Endothelial cell (in vitro differentiated cells): ENCODE measurements at regions not wholly inside any gene's neighbourhood (a gene's known extent, or its start where the extent isn't known, plus 50 kb on each side); places are given as distances from the start of the nearest gene placed in this dataset.

ENCODE experiments used
- DNase-seq: peaks from one replicate; pipeline ENCODE4 v3.0.0; 2021; ENCODE audit warnings: low spot score
- H3K27ac Mint-ChIP-seq: one replicate; pipeline ENCODE4 v1.8.0; 2021; ENCODE audit warnings: mixed read lengths, inconsistent platforms; ENCODE audit not compliant: unreplicated experiment
- H3K27me3 Mint-ChIP-seq: one replicate; pipeline ENCODE4 v1.8.0; 2021; ENCODE audit warnings: mild to moderate bottlenecking, moderate library complexity, mixed read lengths, inconsistent platforms; ENCODE audit not compliant: unreplicated experiment
- H3K36me3 Mint-ChIP-seq: one replicate; pipeline ENCODE4 v1.8.0; 2021; ENCODE audit warnings: mild to moderate bottlenecking, low read depth, mixed read lengths, inconsistent platforms; ENCODE audit not compliant: unreplicated experiment
- H3K4me1 Mint-ChIP-seq: one replicate; pipeline ENCODE4 v1.8.0; 2021; ENCODE audit warnings: mild to moderate bottlenecking, mixed read lengths, inconsistent platforms; ENCODE audit not compliant: unreplicated experiment
- H3K4me3 Mint-ChIP-seq: one replicate; pipeline ENCODE4 v1.8.0; 2021; ENCODE audit warnings: mild to moderate bottlenecking, mixed read lengths, inconsistent platforms; ENCODE audit not compliant: unreplicated experiment
- H3K9me3 Mint-ChIP-seq: one replicate; pipeline ENCODE4 v1.8.0; 2021; ENCODE audit warnings: mixed read lengths, inconsistent platforms; ENCODE audit not compliant: unreplicated experiment
- TF ChIP-seq, protein P1 (sequence below): fragments of 200-600 bp; sonication (generic); IDR thresholded peaks from one replicate; pipeline ENCODE4 v1.5.0; 2021; ENCODE audit warnings: antibody characterized with exemption; ENCODE audit not compliant: unreplicated experiment

DNA sequence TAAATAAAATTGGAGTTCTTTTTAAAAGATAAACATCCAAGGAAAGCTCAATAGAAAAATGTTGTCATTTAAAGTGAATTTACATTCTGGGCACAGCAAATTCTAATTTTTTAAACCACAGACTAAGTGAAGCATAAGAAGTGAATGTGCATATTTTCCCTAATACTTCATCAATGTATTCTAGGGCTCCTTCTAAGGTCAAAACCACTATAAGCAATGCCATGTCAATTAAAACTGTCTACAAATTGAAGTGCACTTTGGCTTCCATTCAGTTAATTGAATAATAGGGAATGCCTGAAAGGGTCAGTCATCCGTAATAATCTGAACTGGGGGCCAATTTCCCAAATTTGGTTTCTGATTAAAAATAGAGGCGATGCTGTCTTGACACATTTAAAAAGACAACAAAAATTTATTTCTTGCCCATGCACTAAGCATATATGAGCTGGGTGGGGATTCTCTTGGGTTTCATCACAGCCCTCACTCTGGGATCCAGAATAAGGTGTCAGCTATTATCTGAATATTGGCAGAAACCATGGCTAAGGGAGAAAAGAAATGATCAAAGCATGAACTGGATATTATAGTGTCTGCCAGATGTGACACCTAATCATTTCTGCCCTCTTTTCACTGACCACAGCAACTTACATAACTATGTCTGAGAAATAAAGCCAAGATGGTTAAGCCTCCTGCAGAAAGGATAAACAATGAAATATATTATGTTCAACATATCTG is 660.6 kb upstream of the B3GALT2 start:
- no peaks in the 10 kb centered on the region for H3K4me1 Mint-ChIP-seq

DNA sequence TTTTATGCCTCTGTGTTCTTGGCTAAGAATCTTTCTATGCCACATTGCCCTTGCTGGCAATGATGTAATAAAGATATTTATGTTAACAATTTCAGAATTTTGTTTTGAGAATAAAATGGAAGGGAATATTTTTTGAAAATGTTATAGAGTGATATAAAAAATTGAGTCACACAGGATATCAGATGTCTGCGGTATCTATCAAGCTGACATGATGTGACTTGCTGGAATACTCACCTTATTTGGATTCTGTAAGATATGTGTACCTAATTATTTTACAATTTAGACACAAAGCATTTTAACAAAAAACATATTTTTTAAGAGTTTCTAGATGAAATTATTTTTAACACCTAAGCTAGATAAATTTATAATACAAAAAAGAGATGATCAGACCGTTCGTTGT is 660.0 kb upstream of the B3GALT2 start:
- Mint-ChIP-seq H3K9me3 (no peaks in the 10 kb centered on the region), H3K27ac (no peak overlapping the region), H3K4me3 (no peak overlapping the region), H3K4me1 (no peaks in the 10 kb centered on the region), H3K36me3 (no peaks in the 10 kb centered on the region), H3K27me3 (no peaks in the 10 kb centered on the region)
- TF ChIP-seq, protein P1, sequence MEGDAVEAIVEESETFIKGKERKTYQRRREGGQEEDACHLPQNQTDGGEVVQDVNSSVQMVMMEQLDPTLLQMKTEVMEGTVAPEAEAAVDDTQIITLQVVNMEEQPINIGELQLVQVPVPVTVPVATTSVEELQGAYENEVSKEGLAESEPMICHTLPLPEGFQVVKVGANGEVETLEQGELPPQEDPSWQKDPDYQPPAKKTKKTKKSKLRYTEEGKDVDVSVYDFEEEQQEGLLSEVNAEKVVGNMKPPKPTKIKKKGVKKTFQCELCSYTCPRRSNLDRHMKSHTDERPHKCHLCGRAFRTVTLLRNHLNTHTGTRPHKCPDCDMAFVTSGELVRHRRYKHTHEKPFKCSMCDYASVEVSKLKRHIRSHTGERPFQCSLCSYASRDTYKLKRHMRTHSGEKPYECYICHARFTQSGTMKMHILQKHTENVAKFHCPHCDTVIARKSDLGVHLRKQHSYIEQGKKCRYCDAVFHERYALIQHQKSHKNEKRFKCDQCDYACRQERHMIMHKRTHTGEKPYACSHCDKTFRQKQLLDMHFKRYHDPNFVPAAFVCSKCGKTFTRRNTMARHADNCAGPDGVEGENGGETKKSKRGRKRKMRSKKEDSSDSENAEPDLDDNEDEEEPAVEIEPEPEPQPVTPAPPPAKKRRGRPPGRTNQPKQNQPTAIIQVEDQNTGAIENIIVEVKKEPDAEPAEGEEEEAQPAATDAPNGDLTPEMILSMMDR, result no peak
- no peak for DNase-seq

More for the DNA sequence above, 660.6 kb upstream of the B3GALT2 start:
- no peak overlapping the region for H3K27ac Mint-ChIP-seq
- no peaks in the 10 kb centered on the region for H3K9me3 Mint-ChIP-seq
- no peak for DNase-seq
- H3K36me3 Mint-ChIP-seq, result no peaks in the 10 kb centered on the region
- TF ChIP-seq, protein P1, result no peak
- H3K4me3 Mint-ChIP-seq, result no peak overlapping the region
- no peaks in the 10 kb centered on the region for H3K27me3 Mint-ChIP-seq

DNA sequence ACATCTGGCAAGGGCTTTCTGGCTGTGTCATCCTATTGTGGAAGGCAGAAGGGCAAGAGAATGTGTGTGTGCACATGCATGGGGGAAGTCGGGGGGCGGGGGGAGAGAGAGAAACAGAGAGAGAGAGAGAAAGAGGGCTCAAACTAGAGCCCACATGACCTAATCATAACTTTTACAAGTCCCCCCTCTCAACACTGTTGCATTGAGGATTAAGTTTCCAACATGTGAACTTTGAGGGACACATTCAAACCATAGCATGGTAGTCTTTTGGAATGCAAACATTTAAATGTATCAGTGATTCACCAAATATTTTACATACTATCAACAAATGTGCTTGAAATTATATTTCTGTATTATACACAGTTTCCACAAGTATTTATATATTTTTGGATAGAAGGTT is 655.4 kb upstream of the B3GALT2 start:
- H3K9me3 Mint-ChIP-seq, result no peaks in the 10 kb centered on the region
- TF ChIP-seq, protein P1, result no peak
- no peak overlapping the region for H3K4me3 Mint-ChIP-seq
- H3K36me3 Mint-ChIP-seq, result no peaks in the 10 kb centered on the region
- peaks cover 2% of the 10 kb centered on the region for H3K27me3 Mint-ChIP-seq
- no peak for DNase-seq
- no peak overlapping the region for H3K27ac Mint-ChIP-seq
- no peaks in the 10 kb centered on the region for H3K4me1 Mint-ChIP-seq

DNA sequence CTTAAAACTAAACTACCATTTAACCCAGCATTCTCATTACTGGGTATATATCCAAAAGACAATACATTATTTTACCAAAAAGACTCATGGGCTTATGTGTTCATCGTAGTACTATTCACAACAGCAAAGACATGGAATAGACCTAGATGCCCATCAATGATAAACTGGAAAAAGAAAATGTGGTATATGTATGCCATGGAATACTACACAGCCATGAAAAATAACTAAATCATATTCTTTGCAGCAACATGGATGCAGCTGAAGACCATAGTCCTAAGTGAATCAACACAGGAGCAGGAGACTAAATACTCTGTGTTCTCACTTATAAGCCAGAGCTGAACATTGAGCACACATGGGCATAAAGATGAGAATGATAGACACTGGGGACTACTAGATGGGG is 645.1 kb upstream of the B3GALT2 start:
- DNase-seq, result no peak
- TF ChIP-seq, protein P1, result no peak
- H3K27ac Mint-ChIP-seq, result no peak overlapping the region
- H3K36me3 Mint-ChIP-seq, result no peaks in the 10 kb centered on the region
- no peaks in the 10 kb centered on the region for H3K4me1 Mint-ChIP-seq
- H3K4me3 Mint-ChIP-seq, result no peak overlapping the region
- H3K9me3 Mint-ChIP-seq, result no peaks in the 10 kb centered on the region
- H3K27me3 Mint-ChIP-seq, result no peaks in the 10 kb centered on the region

DNA sequence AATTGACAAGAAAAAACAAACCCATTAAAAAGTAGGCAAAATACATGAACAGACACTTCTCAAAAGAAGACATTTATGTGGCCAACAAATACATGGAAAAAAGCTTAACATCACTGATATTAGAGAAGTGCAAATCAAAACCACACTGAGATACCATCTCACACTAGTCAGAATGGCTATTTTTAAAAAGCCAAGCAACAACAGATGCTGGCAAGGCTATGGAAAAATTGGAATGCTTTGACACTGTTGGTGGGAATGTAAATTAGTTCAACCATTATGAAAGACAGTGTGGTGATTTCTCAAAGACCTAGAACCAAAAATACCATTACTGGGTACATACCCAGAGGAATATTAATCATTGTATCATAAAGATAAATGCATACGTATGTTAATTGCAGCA is 641.1 kb upstream of the B3GALT2 start:
- Mint-ChIP-seq H3K27me3 (no peaks in the 10 kb centered on the region), H3K4me1 (no peaks in the 10 kb centered on the region), H3K27ac (no peak overlapping the region), H3K4me3 (no peak overlapping the region), H3K9me3 (no peaks in the 10 kb centered on the region), H3K36me3 (no peaks in the 10 kb centered on the region)
- no peak for DNase-seq
- TF ChIP-seq, protein P1, result no peak
